Left renal pelvis (tissue), 4 donors: ENCODE measurements at regions not wholly inside any gene's neighbourhood (a gene's known extent, or its start where the extent isn't known, plus 50 kb on each side); places are given as distances from the start of the nearest gene placed in this dataset.

Experiments
- DNase-seq, 4 donors: peaks; one replicate each; pipeline ENCODE4 v3.0.0-alpha.2; 2013; ENCODE audit warnings: low read depth in 4 of 4, low spot score in 3 of 4

- no peak for DNase-seq
These were observed 71.1 kb downstream of the TMEM114 start for GRCh38 chr16:8519179-8519578.

GRCh38 chr16:8517280-8517679, 73.0 kb downstream of the TMEM114 start:
- DNase-seq: no peak

- no peak for DNase-seq
These were observed 73.8 kb downstream of the TMEM114 start for GRCh38 chr16:8516471-8516870.

GRCh38 chr16:8512941-8513624, 77.2 kb downstream of the TMEM114 start:
- no peak for DNase-seq

GRCh38 chr16:8511464-8511863, 78.8 kb downstream of the TMEM114 start:
- no peak for DNase-seq

- no peak for DNase-seq
These were observed 80.2 kb downstream of the TMEM114 start for GRCh38 chr16:8510160-8510559.

- DNase-seq: no peak
These were observed 84.9 kb downstream of the TMEM114 start for GRCh38 chr16:8505327-8505991.

GRCh38 chr16:8502446-8502845, 87.9 kb downstream of the TMEM114 start:
- DNase-seq: no peak

- no peak for DNase-seq
These were observed 90.0 kb downstream of the TMEM114 start for GRCh38 chr16:8500351-8500750.

- DNase-seq: no peak
These were observed 93.9 kb downstream of the TMEM114 start for GRCh38 chr16:8496364-8496763.

- no peak for DNase-seq
These were observed 96.3 kb downstream of the TMEM114 start for GRCh38 chr16:8493972-8494371.

GRCh38 chr16:8492690-8493089, 97.6 kb downstream of the TMEM114 start:
- DNase-seq: no peak

- DNase-seq: no peak
These were observed 100.7 kb downstream of the TMEM114 start for GRCh38 chr16:8489580-8489979.

- no peak for DNase-seq
These were observed 103.3 kb downstream of the TMEM114 start for GRCh38 chr16:8486985-8487384.

GRCh38 chr16:8483396-8483795, 106.9 kb downstream of the TMEM114 start:
- DNase-seq: no peak

GRCh38 chr16:8481810-8482209, 108.5 kb downstream of the TMEM114 start:
- DNase-seq: no peak

GRCh38 chr16:8476824-8477223, 113.5 kb downstream of the TMEM114 start:
- DNase-seq: no peak

- DNase-seq: no peak
These were observed 115.7 kb downstream of the TMEM114 start for GRCh38 chr16:8474587-8474986.

- no peak for DNase-seq
These were observed 121.1 kb downstream of the TMEM114 start for GRCh38 chr16:8469102-8469778.

- no peak for DNase-seq
These were observed 125.3 kb downstream of the TMEM114 start for GRCh38 chr16:8464979-8465378.

- DNase-seq: no peak
These were observed 131.1 kb downstream of the TMEM114 start for GRCh38 chr16:8459085-8459733.
